GM12865 (cell line): ENCODE measurements at regions not wholly inside any gene's neighbourhood (a gene's known extent, or its start where the extent isn't known, plus 50 kb on each side); places are given as distances from the start of the nearest gene placed in this dataset.
"Not testable (repeated sequence)": the region's sequence is repeated elsewhere in the genome, so short reads cannot be mapped to it uniquely, and the experiment has no call there.

ENCODE experiments used
- DNase-seq: peaks from one replicate; pipeline ENCODE4 v3.0.0; 2010; ENCODE audit warnings: low read depth
- H3K4me3 ChIP-seq: 2 replicates; pipeline ENCODE4 v1.5.1; 2011; ENCODE audit warnings: mild to moderate bottlenecking, low read depth, low read length, control low read depth
- TF ChIP-seq, protein P1 (sequence below): IDR thresholded peaks from 2 replicates; pipeline ENCODE4 v1.5.1; 2011; ENCODE audit warnings: low read length, control low read depth, low read depth, inconsistent platforms; ENCODE audit not compliant: insufficient read depth; ENCODE audit errors: missing control alignments

DNA sequence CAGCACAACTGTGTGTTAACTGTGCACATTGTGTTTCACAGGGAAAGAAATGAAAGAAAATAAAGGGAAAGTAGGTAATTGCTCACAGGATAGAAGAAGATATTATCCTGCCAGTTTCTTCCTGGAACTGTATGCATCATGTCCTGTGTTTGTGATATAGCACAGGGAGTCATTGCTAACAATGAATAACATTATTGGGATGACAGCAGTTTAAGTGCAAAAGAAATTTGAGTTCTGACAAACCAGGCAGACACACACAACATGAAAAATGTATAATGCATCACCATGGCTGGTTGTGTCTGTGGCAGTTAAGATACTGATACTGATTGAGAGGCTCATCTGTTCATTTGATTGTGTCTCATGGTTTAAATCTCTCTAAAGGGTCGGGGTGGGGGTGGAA is 145.4 kb downstream of the SPATA31D1 start:
- TF ChIP-seq, protein P1, sequence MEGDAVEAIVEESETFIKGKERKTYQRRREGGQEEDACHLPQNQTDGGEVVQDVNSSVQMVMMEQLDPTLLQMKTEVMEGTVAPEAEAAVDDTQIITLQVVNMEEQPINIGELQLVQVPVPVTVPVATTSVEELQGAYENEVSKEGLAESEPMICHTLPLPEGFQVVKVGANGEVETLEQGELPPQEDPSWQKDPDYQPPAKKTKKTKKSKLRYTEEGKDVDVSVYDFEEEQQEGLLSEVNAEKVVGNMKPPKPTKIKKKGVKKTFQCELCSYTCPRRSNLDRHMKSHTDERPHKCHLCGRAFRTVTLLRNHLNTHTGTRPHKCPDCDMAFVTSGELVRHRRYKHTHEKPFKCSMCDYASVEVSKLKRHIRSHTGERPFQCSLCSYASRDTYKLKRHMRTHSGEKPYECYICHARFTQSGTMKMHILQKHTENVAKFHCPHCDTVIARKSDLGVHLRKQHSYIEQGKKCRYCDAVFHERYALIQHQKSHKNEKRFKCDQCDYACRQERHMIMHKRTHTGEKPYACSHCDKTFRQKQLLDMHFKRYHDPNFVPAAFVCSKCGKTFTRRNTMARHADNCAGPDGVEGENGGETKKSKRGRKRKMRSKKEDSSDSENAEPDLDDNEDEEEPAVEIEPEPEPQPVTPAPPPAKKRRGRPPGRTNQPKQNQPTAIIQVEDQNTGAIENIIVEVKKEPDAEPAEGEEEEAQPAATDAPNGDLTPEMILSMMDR, result no peak

DNA sequence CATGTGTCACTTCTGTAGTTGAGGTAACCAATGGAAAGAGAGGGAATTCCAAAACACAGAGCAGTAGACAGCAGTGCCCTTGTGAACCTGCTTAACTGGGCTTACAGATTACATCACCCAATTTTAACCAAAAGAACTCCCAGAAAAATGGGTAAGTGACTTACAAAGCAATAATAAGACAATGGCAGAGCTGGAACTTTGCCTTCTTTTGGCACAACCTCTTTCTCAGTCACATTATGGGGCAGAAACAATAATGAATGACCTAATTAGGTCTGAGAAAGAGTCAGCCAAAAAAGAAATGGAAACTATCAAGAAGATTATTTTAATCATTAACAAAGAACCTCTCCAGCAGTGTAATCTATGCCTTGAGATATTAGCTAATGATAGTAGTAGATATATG is 146.5 kb downstream of the SPATA31D1 start:
- TF ChIP-seq, protein P1, result no peak
- DNase-seq, result no peak

More for the DNA sequence above, 145.4 kb downstream of the SPATA31D1 start:
- no peak overlapping the region for H3K4me3 ChIP-seq
- DNase-seq, result no peak

DNA sequence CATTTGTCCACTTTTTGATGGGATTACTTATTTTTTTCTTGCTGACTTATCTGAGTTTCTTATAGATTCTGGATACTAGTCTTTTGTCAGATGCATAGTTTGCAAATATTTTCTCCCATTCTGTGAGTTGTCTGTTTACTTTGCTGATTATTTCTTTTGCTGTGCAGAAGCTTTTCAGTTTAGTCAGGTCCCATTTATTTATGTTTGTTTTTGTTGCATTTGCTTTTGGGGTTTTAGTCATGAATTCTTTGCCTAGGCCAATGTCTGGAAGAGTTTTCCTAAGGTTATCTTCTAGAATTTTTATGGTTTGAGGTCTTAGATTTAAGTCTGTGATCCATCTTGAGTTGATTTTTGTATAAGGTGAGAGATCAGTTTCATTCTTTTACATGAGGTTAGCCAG is 149.5 kb downstream of the SPATA31D1 start:
- not testable (repeated sequence) for DNase-seq, H3K4me3 ChIP-seq

More for the DNA sequence above, 146.5 kb downstream of the SPATA31D1 start:
- H3K4me3 ChIP-seq, result no peak overlapping the region

DNA sequence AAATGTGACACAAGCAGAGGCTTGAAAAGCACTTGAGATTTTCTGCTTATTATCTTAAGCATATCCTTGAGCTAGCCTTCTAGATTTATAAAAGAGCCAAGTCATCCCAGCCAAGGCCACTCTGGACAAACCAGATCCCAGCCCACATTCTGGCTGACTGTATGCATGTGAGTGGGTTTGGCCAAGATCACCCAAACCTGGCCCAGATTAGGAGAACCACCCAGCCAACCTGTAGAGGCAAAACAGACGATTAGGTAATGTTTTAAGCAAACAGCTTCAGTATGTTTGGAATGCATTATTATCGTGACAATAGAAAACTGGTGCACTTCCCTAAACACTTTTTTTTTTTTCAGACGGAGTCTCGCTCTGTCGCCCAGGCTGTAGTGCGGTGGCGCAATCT is 151.9 kb downstream of the SPATA31D1 start:
- DNase-seq, result no peak
- no peak overlapping the region for H3K4me3 ChIP-seq
- TF ChIP-seq, protein P1, result no peak

DNA sequence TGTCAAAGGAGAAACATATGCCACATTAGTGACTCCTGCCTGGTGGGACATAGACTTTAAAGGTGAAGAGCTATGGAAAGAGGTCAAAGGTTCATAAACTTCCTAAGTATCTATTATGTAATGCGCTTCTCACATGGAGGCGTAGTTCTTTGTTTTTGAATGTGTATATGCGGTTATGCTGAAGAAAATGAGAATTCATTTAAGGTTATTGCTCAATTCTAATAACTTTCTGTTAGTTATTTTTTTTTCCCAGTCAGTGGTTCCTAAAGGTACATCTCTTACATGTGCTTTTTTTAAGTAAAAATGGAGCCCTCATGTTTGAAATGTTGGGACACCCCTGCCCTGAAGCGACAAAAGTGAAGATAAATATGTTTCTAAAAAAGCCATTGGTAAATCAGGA is 156.2 kb downstream of the SPATA31D1 start:
- DNase-seq, result no peak
- no peak overlapping the region for H3K4me3 ChIP-seq
- TF ChIP-seq, protein P1, result no peak

DNA sequence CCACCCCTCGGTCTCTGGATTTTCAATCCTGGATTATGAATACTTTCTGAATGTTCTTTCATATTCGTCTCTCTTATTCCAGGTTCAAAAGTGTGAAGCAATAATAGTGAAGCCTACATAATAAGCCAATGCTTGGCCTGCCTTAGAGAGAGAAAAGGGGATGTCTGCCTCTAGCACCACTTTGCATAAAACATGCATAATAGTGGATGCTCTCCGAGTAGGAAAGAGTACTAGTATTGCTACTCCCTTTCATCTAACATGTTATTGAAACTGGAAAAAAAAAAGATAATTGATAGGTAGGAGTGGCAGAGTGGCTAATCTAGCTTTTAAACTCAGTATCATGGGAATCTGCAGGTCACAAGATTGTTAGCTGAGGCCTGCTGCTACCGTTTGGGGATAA is 158.1 kb downstream of the SPATA31D1 start:
- H3K4me3 ChIP-seq, result no peak overlapping the region
- TF ChIP-seq, protein P1, result no peak
- DNase-seq, result no peak

DNA sequence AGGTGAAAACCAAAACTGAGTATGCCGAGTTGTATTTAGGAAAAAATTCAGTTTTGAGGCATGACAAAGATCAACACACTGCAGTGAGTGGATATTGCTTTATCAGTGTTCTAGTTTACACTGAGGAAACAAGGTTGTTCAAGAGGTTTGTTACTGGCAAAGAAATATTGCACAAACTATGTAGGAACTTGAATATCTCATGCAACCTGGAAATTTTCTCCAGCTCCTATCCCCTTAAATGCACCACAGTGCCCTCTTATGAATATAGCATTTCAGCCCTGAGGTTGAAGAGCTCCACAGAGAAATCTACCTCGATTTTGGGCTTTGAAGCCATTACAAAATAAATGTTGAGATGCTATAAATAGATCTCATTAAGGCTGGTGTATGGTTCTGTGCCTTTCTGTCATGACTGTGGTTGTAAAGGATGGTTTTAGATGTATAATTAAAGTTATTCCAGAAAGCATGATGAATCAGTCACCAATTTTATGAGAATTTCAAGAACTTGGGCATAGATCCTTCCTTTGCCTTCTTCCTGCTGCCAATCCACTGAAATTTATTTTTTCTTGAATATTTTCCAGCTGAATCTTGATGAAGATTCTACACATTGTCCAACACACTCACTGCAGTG is 159.3 kb downstream of the SPATA31D1 start:
- no peak overlapping the region for H3K4me3 ChIP-seq
- DNase-seq, result no peak
- TF ChIP-seq, protein P1, result no peak
